RWPE2 (cell line): ENCODE measurements at regions not wholly inside any gene's neighbourhood (a gene's known extent, or its start where the extent isn't known, plus 50 kb on each side); places are given as distances from the start of the nearest gene placed in this dataset.
A peak's percentile ranks its signal among the peaks of the same experiment; 100 is the strongest.

Experiments used
- ATAC-seq: fragments of 200-7000 bp; cut with Tn5 transposase; 3 replicates; pipeline ENCODE4 v1.9.1; 2021; ENCODE audit warnings: low read depth
- DNase-seq: peaks from one replicate; pipeline ENCODE4 v3.0.0-alpha.2; 2020; ENCODE audit warnings: low spot score
- H3K27ac ChIP-seq: fragments of 450-650 bp; 2 replicates; pipeline ENCODE4 v1.5.1; 2017; ENCODE audit warnings: mild to moderate bottlenecking; ENCODE audit not compliant: poor library complexity, severe bottlenecking
- H3K27me3 ChIP-seq: fragments of 250-450 bp; sonication (Bioruptor Pico); 2 replicates; pipeline ENCODE4 v1.5.1; 2021; ENCODE audit warnings: mild to moderate bottlenecking, moderate library complexity; ENCODE audit not compliant: insufficient read depth, poor library complexity, severe bottlenecking
- H3K36me3 ChIP-seq: fragments of 250-450 bp; sonication (Bioruptor Pico); 2 replicates; pipeline ENCODE4 v1.5.1; 2020; ENCODE audit warnings: low read depth, mild to moderate bottlenecking, moderate library complexity
- H3K4me1 ChIP-seq: fragments of 250-450 bp; sonication (Bioruptor Pico); 2 replicates; pipeline ENCODE4 v1.5.1; 2021; ENCODE audit warnings: mild to moderate bottlenecking, moderate library complexity; ENCODE audit not compliant: insufficient read depth, poor library complexity, severe bottlenecking
- H3K4me3 ChIP-seq: fragments of 250-450 bp; sonication (Bioruptor Pico); 2 replicates; pipeline ENCODE4 v1.5.1; 2021; ENCODE audit warnings: mild to moderate bottlenecking, moderate library complexity; ENCODE audit not compliant: severe bottlenecking
- H3K9me3 ChIP-seq: fragments of 250-450 bp; sonication (Bioruptor Pico); 2 replicates; pipeline ENCODE4 v1.5.1; 2021; ENCODE audit warnings: mild to moderate bottlenecking, moderate library complexity; ENCODE audit not compliant: severe bottlenecking
- TF ChIP-seq, protein P1 (sequence below): fragments of 450-650 bp; IDR thresholded peaks from one replicate; pipeline ENCODE4 v1.5.1; 2017; ENCODE audit warnings: mild to moderate bottlenecking, moderate library complexity; ENCODE audit not compliant: poor library complexity, severe bottlenecking

DNA sequence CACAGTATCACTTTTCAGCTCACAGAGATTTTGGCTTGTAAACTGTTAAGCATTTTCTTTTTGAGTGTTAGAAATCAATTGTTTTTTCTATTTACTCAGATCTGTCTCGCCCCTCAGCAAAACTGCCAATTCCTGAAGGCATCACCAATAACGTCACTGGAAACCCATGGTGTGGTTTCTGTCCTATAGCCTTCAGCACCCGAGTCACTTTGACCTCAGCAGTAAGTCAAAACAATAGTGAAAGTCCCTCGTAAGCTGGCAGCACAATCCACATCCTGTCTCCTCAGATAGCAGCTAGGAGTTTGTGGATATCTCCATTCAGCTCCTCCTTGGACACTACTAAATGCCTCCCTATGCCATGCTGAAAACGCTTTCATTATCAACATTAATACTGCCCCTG is 1787.4 kb upstream of the ADGRL3 start:
- TF ChIP-seq, protein P1, sequence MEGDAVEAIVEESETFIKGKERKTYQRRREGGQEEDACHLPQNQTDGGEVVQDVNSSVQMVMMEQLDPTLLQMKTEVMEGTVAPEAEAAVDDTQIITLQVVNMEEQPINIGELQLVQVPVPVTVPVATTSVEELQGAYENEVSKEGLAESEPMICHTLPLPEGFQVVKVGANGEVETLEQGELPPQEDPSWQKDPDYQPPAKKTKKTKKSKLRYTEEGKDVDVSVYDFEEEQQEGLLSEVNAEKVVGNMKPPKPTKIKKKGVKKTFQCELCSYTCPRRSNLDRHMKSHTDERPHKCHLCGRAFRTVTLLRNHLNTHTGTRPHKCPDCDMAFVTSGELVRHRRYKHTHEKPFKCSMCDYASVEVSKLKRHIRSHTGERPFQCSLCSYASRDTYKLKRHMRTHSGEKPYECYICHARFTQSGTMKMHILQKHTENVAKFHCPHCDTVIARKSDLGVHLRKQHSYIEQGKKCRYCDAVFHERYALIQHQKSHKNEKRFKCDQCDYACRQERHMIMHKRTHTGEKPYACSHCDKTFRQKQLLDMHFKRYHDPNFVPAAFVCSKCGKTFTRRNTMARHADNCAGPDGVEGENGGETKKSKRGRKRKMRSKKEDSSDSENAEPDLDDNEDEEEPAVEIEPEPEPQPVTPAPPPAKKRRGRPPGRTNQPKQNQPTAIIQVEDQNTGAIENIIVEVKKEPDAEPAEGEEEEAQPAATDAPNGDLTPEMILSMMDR: no peak
- no peaks in the 10 kb centered on the region for H3K9me3 ChIP-seq
- no peaks in the 10 kb centered on the region for H3K36me3 ChIP-seq
- H3K4me1 ChIP-seq: no peaks in the 10 kb centered on the region
- H3K4me3 ChIP-seq: no peak overlapping the region
- H3K27ac ChIP-seq: no peak overlapping the region
- DNase-seq (no peak), ATAC-seq (no peak)
- no peaks in the 10 kb centered on the region for H3K27me3 ChIP-seq

DNA sequence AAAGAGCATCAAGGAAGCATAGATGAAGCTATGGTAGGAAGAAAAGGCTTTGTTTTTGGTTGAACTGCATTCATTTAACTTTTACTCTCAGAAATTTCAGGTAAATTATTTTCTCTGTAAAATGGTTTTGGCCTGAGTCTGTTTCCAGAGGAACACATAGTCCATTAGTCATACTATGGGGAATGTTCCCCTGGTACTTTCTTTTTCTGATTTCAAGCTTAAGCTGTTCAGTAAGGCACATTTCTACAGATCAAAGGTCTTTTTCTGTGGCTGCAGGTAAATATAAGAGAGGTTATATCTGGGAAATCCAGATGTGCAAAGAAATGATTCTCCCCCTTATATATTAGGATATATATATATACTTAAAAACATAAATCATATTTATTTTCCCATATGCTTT is 1744.4 kb upstream of the ADGRL3 start:
- Histone ChIP-seq H3K4me1 (no peaks in the 10 kb centered on the region), H3K27ac (no peak overlapping the region), H3K27me3 (no peaks in the 10 kb centered on the region), H3K9me3 (peaks cover 3% of the 10 kb centered on the region), H3K36me3 (no peaks in the 10 kb centered on the region), H3K4me3 (no peak overlapping the region)
- TF ChIP-seq, protein P1: no peak
- DNase-seq: no peak
- peak; percentile 36; the same call in 1 of the 3 replicates for ATAC-seq

DNA sequence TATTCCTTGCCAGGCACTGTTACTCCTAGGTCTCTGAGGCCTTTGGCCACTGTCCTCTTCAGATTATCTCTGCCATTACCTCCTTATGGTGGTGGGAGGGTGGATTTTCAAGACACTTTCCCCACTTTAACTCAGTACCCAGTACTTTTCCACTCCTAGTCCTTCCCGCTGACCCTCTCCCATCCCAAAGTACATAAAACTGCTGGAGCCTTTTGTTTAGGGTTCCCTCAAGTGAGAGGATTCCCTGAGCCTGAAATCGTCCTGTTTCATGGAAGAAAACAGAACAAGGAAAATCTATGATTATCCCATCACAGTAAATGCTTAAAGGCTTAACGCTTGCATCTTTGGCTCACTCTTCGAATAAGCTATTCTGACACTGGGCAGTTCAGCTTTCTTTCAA is 1742.5 kb upstream of the ADGRL3 start:
- ATAC-seq (no peak), DNase-seq (no peak)
- peaks cover 3% of the 10 kb centered on the region for H3K9me3 ChIP-seq
- TF ChIP-seq, protein P1: no peak
- H3K27ac ChIP-seq: no peak overlapping the region
- H3K27me3 ChIP-seq: no peaks in the 10 kb centered on the region
- H3K36me3 ChIP-seq: no peaks in the 10 kb centered on the region
- H3K4me3 ChIP-seq: no peak overlapping the region
- H3K4me1 ChIP-seq: no peaks in the 10 kb centered on the region

DNA sequence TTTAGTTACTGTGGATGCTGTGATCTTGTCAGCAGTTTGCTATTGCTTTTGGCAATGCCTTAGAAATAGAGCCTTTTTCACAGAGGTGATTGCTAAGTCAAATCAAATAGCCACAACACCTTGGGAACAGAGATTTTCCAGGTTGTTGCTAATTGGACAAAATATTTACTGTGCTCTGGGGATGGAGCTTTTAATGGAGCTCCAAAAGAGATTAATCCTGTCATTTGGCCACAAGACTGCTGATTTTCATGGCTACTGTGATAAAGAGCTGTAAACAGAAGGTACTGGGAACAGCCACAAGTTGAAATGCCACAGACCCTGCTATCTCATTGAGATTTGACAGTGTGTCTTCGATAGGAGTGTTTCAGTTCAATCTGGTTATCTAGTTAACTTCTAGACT is 1715.2 kb upstream of the ADGRL3 start:
- DNase-seq (no peak), ATAC-seq (no peak)
- Histone ChIP-seq H3K4me3 (no peak overlapping the region), H3K4me1 (no peaks in the 10 kb centered on the region), H3K27ac (no peak overlapping the region), H3K36me3 (no peaks in the 10 kb centered on the region), H3K27me3 (no peaks in the 10 kb centered on the region), H3K9me3 (no peaks in the 10 kb centered on the region)
- TF ChIP-seq, protein P1: no peak

DNA sequence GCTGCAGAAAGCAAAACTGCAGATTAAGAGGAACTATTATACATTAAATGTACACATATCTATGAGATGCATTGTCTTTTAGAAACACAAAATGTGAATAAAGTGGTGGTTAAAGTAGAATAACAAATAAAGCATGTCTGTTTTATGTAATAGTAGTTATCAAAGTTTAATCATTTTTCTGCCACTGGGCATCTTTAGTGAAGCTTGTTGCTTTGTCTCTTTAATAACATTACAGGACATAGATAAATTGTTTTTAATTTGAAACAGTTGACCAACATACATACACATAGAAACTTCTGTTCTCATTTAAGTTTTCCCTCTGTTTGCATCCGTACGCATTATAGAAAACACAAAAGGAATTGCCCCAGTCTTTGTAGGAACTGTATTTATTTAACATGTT is 1700.0 kb upstream of the ADGRL3 start:
- Histone ChIP-seq H3K27ac (no peak overlapping the region), H3K4me3 (no peak overlapping the region), H3K27me3 (no peaks in the 10 kb centered on the region), H3K4me1 (no peaks in the 10 kb centered on the region), H3K36me3 (no peaks in the 10 kb centered on the region), H3K9me3 (no peaks in the 10 kb centered on the region)
- ATAC-seq (no peak), DNase-seq (no peak)
- TF ChIP-seq, protein P1: no peak
